ENCODE measurements at regions not wholly inside any gene's neighbourhood (a gene's known extent, or its start where the extent isn't known, plus 50 kb on each side); places are given as distances from the start of the nearest gene placed in this dataset.

GRCh38 chr20:40280616-40281015, 408.4 kb downstream of the MAFB start:
- intact Hi-C loops (cut with DNase I): no loop called here
- ATAC-seq (no peak), DNase-seq (no peak)
- Histone ChIP-seq H3K36me3 (no peaks in the 10 kb centered on the region), H3K4me1 (peaks cover 0 to 34% (median 13%) of the 10 kb centered on the region in 9 donors), H3K27me3 (peaks cover 0 to 4% (median 0%) of the 10 kb centered on the region in 7 donors), H3K9me3 (no peaks in the 10 kb centered on the region), H3K4me3 (no peak overlapping the region), H3K27ac (peak overlapping the region in 1 of 10 donors; percentile 66)
- 95 to 98% methylated on average over 4 of the region's 4 CpGs for WGBS, 2 donors
- TF ChIP-seq CTCF (IDR thresholded peaks at IDR 0.05): no peak

GRCh38 chr20:40279390-40279789, 409.6 kb downstream of the MAFB start:
- ATAC-seq (peak; percentile 64 to 95 (median 94)), DNase-seq (peak in 1 of 2 donors; percentile 43)
- Histone ChIP-seq H3K27ac (peak overlapping the region in 6 of 10 donors; percentile 48 to 75 (median 59)), H3K27me3 (peaks cover 0 to 5% (median 0%) of the 10 kb centered on the region in 7 donors), H3K9me3 (no peaks in the 10 kb centered on the region), H3K36me3 (no peaks in the 10 kb centered on the region), H3K4me3 (no peak overlapping the region), H3K4me1 (peaks cover 0 to 34% (median 13%) of the 10 kb centered on the region in 9 donors)
- 48 to 65% methylated on average over 1 of the region's 1 CpG for WGBS, 2 donors
- intact Hi-C loops (cut with DNase I): no loop called here
- TF ChIP-seq CTCF (IDR thresholded peaks at IDR 0.05): no peak

GRCh38 chr20:40278673-40279072, 410.4 kb downstream of the MAFB start:
- DNase-seq: no peak
- Histone ChIP-seq H3K4me3 (no peak overlapping the region), H3K36me3 (no peaks in the 10 kb centered on the region), H3K27me3 (peaks cover 0 to 5% (median 0%) of the 10 kb centered on the region in 7 donors), H3K27ac (peak overlapping the region in 7 of 10 donors; percentile 28 to 75 (median 49)), H3K9me3 (no peaks in the 10 kb centered on the region), H3K4me1 (peaks cover 0 to 34% (median 13%) of the 10 kb centered on the region in 9 donors)
- no peak for ATAC-seq
- WGBS, 2 donors: 87 to 92% methylated on average over 3 of the region's 3 CpGs
- no peak for TF ChIP-seq CTCF (IDR thresholded peaks at IDR 0.05)
- intact Hi-C loops (cut with DNase I): no loop called here

- no peaks in the 10 kb centered on the region for H3K9me3 ChIP-seq
- H3K4me1 ChIP-seq: peaks cover 0 to 34% (median 13%) of the 10 kb centered on the region in 9 donors
- no peaks in the 10 kb centered on the region for H3K36me3 ChIP-seq
- no peak for TF ChIP-seq CTCF (IDR thresholded peaks at IDR 0.05)
- H3K27ac ChIP-seq: no peak overlapping the region
- DNase-seq: peak in 1 of 2 donors; percentile 40
- WGBS, 2 donors: 76% methylated on average over 4 of the region's 4 CpGs
- ATAC-seq: peak in 3 of 8 donors; percentile 21 to 68 (median 47)
- H3K27me3 ChIP-seq: peaks cover 0 to 5% (median 0%) of the 10 kb centered on the region in 7 donors
- intact Hi-C loops (cut with DNase I): no loop called here
- H3K4me3 ChIP-seq: no peak overlapping the region
Measured at GRCh38 chr20:40276301-40276700, 412.7 kb downstream of the MAFB start.
